ENCODE measurements at regions not wholly inside any gene's neighbourhood (a gene's known extent, or its start where the extent isn't known, plus 50 kb on each side); places are given as distances from the start of the nearest gene placed in this dataset.

DNA sequence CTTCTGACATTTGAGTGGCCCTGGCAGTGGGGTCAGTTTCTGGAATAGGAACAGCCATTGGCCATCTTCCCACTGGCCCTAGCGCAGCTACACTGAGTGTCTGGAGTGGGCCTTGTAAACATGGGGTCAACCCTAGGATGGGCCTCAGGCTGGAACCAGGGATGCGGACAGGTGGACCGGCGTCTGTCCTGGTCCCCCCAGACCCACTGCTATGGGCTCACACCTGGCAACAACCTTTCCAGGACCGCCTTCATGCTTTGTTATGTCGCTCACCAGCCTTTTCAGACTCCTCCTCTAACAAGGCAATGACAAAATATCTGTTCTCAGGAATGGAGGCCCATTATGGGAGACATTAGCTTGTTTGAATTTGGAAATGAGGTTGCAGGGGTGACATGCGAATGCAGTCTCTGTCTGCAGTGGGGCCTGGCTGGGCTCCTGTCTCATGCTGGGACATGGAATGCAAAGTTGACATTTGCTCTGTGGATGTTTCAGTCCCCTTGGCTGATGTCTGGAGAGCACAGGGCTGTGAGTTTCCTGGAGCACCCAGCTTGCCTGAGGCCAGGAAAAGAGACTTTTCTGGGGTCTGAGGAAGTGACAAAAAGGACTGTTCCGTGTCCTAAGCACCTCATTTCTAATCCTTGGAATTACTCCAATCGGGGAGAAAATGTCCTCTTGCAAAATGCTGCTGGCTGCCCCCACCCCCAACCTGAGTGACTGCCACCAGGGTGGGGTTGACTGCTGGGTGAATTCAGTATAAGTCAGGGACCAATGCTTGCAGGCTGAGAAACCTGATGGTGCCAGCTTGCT, 98.7 kb upstream of the PMEPA1 start:
- DNase-seq (ENCODE audit: low read depth in 1 of 2, low spot score in 1 of 2), result no peak
- Histone ChIP-seq H3K27ac (replicated peaks) (no peak overlapping the region), H3K27me3 (ENCODE audit: insufficient read depth, poor library complexity, severe bottlenecking) (no peaks in the 10 kb centered on the region), H3K4me3 (replicated peaks; ENCODE audit: insufficient read depth, low read length) (no peak overlapping the region)
- no peak for TF ChIP-seq GABPA (IDR thresholded peaks at IDR 0.05; ENCODE audit: low read depth)
- TF ChIP-seq SPI1 (IDR thresholded peaks at IDR 0.05; ENCODE audit: borderline replicate concordance, low read depth), result no peak
- no peak for TF ChIP-seq POLR2AphosphoS5 (IDR thresholded peaks at IDR 0.05; ENCODE audit: low read depth)
- TF ChIP-seq, protein P1, sequence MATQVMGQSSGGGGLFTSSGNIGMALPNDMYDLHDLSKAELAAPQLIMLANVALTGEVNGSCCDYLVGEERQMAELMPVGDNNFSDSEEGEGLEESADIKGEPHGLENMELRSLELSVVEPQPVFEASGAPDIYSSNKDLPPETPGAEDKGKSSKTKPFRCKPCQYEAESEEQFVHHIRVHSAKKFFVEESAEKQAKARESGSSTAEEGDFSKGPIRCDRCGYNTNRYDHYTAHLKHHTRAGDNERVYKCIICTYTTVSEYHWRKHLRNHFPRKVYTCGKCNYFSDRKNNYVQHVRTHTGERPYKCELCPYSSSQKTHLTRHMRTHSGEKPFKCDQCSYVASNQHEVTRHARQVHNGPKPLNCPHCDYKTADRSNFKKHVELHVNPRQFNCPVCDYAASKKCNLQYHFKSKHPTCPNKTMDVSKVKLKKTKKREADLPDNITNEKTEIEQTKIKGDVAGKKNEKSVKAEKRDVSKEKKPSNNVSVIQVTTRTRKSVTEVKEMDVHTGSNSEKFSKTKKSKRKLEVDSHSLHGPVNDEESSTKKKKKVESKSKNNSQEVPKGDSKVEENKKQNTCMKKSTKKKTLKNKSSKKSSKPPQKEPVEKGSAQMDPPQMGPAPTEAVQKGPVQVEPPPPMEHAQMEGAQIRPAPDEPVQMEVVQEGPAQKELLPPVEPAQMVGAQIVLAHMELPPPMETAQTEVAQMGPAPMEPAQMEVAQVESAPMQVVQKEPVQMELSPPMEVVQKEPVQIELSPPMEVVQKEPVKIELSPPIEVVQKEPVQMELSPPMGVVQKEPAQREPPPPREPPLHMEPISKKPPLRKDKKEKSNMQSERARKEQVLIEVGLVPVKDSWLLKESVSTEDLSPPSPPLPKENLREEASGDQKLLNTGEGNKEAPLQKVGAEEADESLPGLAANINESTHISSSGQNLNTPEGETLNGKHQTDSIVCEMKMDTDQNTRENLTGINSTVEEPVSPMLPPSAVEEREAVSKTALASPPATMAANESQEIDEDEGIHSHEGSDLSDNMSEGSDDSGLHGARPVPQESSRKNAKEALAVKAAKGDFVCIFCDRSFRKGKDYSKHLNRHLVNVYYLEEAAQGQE (IDR thresholded peaks at IDR 0.05; ENCODE audit: insufficient replicate concordance, low read depth), result no peak
- TF ChIP-seq, protein P2, sequence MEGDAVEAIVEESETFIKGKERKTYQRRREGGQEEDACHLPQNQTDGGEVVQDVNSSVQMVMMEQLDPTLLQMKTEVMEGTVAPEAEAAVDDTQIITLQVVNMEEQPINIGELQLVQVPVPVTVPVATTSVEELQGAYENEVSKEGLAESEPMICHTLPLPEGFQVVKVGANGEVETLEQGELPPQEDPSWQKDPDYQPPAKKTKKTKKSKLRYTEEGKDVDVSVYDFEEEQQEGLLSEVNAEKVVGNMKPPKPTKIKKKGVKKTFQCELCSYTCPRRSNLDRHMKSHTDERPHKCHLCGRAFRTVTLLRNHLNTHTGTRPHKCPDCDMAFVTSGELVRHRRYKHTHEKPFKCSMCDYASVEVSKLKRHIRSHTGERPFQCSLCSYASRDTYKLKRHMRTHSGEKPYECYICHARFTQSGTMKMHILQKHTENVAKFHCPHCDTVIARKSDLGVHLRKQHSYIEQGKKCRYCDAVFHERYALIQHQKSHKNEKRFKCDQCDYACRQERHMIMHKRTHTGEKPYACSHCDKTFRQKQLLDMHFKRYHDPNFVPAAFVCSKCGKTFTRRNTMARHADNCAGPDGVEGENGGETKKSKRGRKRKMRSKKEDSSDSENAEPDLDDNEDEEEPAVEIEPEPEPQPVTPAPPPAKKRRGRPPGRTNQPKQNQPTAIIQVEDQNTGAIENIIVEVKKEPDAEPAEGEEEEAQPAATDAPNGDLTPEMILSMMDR (IDR thresholded peaks at IDR 0.05; ENCODE audit: insufficient read depth, low read length), result no peak

DNA sequence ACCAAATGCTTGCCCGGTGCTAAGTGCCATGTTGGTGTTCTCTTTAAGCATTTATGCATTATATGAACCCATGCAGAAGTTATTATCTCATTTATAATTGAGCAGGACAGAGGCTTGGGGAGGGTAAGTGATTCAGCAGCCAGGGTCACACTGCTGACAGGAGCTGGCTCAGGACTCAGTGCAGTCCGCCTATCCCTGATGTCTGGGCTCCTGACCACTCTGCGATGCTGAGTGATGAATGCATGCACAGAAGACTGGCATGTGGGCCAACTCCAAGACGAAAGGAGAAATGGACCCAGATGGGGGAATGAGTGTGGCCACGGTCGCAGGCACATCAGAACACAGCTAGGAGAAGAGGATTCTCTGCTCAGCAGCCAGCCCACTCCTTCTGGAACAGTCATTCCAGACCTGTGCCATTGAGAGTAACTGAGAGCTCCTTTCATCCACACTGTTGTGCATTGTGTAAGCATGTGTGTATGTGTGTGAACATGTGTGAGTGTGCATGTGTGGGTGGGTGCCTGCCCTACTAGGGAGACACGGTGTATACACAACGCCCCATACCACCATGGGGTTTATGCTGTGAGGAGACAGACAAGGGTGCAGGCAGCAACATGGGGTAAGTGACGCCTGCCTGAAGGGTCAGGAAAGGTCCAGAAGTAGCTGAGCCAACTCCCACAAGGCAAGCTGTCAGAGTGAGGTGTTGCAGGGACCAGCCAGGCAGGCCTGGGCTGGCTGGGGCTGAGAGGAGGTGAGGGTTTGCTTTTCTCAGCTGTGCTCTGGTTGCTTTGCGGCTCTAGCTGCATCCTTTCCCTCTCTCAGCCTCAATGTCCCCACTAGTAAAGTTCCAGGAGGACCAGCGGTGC, 97.8 kb upstream of the PMEPA1 start:
- TF ChIP-seq POLR2AphosphoS5 (IDR thresholded peaks at IDR 0.05; ENCODE audit: low read depth), result no peak
- TF ChIP-seq, protein P2 (IDR thresholded peaks at IDR 0.05; ENCODE audit: insufficient read depth, low read length), result no peak
- no peak for TF ChIP-seq SPI1 (IDR thresholded peaks at IDR 0.05; ENCODE audit: borderline replicate concordance, low read depth)
- TF ChIP-seq GABPA (IDR thresholded peaks at IDR 0.05; ENCODE audit: low read depth), result no peak
- TF ChIP-seq, protein P1 (IDR thresholded peaks at IDR 0.05; ENCODE audit: insufficient replicate concordance, low read depth), result no peak
- Histone ChIP-seq H3K27me3 (ENCODE audit: insufficient read depth, poor library complexity, severe bottlenecking) (no peaks in the 10 kb centered on the region), H3K27ac (replicated peaks) (no peak overlapping the region), H3K4me3 (replicated peaks; ENCODE audit: insufficient read depth, low read length) (no peak overlapping the region)
- DNase-seq (ENCODE audit: low read depth in 1 of 2, low spot score in 1 of 2), result no peak

DNA sequence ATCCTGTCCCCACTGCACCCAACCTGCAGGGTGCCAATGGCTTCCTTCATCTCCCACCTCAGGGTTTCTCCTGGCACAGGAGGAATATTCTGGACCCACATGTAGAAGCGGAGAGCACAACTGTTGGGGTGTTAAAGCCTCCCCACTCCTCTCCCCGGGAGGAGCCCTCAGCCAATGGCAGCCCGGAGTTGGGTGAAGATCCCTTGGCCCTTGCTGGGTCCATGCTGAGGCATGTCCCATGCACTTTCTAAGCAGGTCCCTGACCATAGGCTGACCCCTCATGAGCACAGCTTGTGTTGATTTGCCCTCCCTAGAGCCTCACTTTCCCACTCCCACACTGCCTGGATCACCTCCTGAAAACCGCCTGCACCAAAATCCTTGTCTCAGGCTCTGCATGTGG, 97.2 kb upstream of the PMEPA1 start:
- TF ChIP-seq SPI1 (IDR thresholded peaks at IDR 0.05; ENCODE audit: borderline replicate concordance, low read depth), result no peak
- no peak for TF ChIP-seq GABPA (IDR thresholded peaks at IDR 0.05; ENCODE audit: low read depth)
- TF ChIP-seq POLR2AphosphoS5 (IDR thresholded peaks at IDR 0.05; ENCODE audit: low read depth), result no peak
- TF ChIP-seq, protein P2 (IDR thresholded peaks at IDR 0.05; ENCODE audit: insufficient read depth, low read length), result no peak
- TF ChIP-seq, protein P1 (IDR thresholded peaks at IDR 0.05; ENCODE audit: insufficient replicate concordance, low read depth), result no peak
- Histone ChIP-seq H3K4me3 (replicated peaks; ENCODE audit: insufficient read depth, low read length) (no peak overlapping the region), H3K27me3 (ENCODE audit: insufficient read depth, poor library complexity, severe bottlenecking) (no peaks in the 10 kb centered on the region), H3K27ac (replicated peaks) (no peak overlapping the region)
- no peak for DNase-seq (ENCODE audit: low read depth in 1 of 2, low spot score in 1 of 2)
